ES-I3 (cell line): ENCODE measurements at regions not wholly inside any gene's neighbourhood (a gene's known extent, or its start where the extent isn't known, plus 50 kb on each side); places are given as distances from the start of the nearest gene placed in this dataset.

Experiments used
- H3K36me3 ChIP-seq: 2 replicates; pipeline ENCODE4 v1.6.1; 2013; ENCODE audit warnings: mild to moderate bottlenecking, low read length, control low read depth, moderate library complexity; ENCODE audit not compliant: insufficient read depth
- H3K4me1 ChIP-seq: 2 replicates; pipeline ENCODE4 v1.6.1; 2013; ENCODE audit warnings: mild to moderate bottlenecking, control low read depth, low read length; ENCODE audit not compliant: insufficient read depth
- H3K9ac ChIP-seq: 2 replicates; pipeline ENCODE4 v1.6.1; 2013; ENCODE audit warnings: low read depth, mild to moderate bottlenecking, low read length, moderate library complexity
- H3K9me3 ChIP-seq: 2 replicates; pipeline ENCODE4 v1.6.1; 2013; ENCODE audit warnings: mild to moderate bottlenecking, low read length, moderate library complexity; ENCODE audit not compliant: control insufficient read depth, insufficient read depth

GRCh38 chr5:93275376-93275775 is 305.6 kb downstream of the NR2F1-AS1 start:
- Histone ChIP-seq H3K36me3 (no peaks in the 10 kb centered on the region), H3K9ac (no peak overlapping the region), H3K9me3 (no peaks in the 10 kb centered on the region; the same call in 1 of the 2 replicates), H3K4me1 (peaks cover 4% of the 10 kb centered on the region; the same call in 1 of the 2 replicates)

- no peak overlapping the region for H3K9ac ChIP-seq
- peaks cover 4% of the 10 kb centered on the region; the same call in 1 of the 2 replicates for H3K4me1 ChIP-seq
- no peaks in the 10 kb centered on the region for H3K36me3 ChIP-seq
- H3K9me3 ChIP-seq = no peaks in the 10 kb centered on the region; the same call in 1 of the 2 replicates
These were observed 306.7 kb downstream of the NR2F1-AS1 start for GRCh38 chr5:93274291-93274690.

GRCh38 chr5:93273176-93273575 is 307.8 kb downstream of the NR2F1-AS1 start:
- H3K4me1 ChIP-seq = peaks cover 4% of the 10 kb centered on the region; the same call in 1 of the 2 replicates
- H3K9me3 ChIP-seq = no peaks in the 10 kb centered on the region; the same call in 1 of the 2 replicates
- H3K9ac ChIP-seq = no peak overlapping the region
- H3K36me3 ChIP-seq = no peaks in the 10 kb centered on the region

- Histone ChIP-seq H3K9ac (no peak overlapping the region), H3K4me1 (peaks cover 4% of the 10 kb centered on the region; the same call in 1 of the 2 replicates), H3K9me3 (no peaks in the 10 kb centered on the region; the same call in 1 of the 2 replicates), H3K36me3 (no peaks in the 10 kb centered on the region)
These were observed 308.9 kb downstream of the NR2F1-AS1 start for GRCh38 chr5:93272108-93272507.

- no peaks in the 10 kb centered on the region for H3K36me3 ChIP-seq
- H3K4me1 ChIP-seq = no peaks in the 10 kb centered on the region
- no peaks in the 10 kb centered on the region; the same call in 1 of the 2 replicates for H3K9me3 ChIP-seq
- H3K9ac ChIP-seq = no peak overlapping the region
These were observed 313.3 kb downstream of the NR2F1-AS1 start for GRCh38 chr5:93267736-93268135.

- H3K9ac ChIP-seq = no peak overlapping the region
- H3K4me1 ChIP-seq = no peaks in the 10 kb centered on the region
- H3K9me3 ChIP-seq = no peaks in the 10 kb centered on the region; the same call in 1 of the 2 replicates
- no peaks in the 10 kb centered on the region for H3K36me3 ChIP-seq
These were observed 313.7 kb downstream of the NR2F1-AS1 start for GRCh38 chr5:93267276-93267675.

- H3K36me3 ChIP-seq = no peaks in the 10 kb centered on the region
- peaks cover 3% of the 10 kb centered on the region; the same call in 1 of the 2 replicates for H3K9me3 ChIP-seq
These were observed 323.4 kb downstream of the NR2F1-AS1 start for GRCh38 chr5:93257616-93258015.

GRCh38 chr5:93255796-93256195 is 325.2 kb downstream of the NR2F1-AS1 start:
- H3K9me3 ChIP-seq = peaks cover 3% of the 10 kb centered on the region; the same call in 1 of the 2 replicates
- H3K4me1 ChIP-seq = 0 out of 2 replicates have a peak, but pooled peaks cover 4% of the 10 kb centered on the region
- H3K36me3 ChIP-seq = no peaks in the 10 kb centered on the region
- H3K9ac ChIP-seq = no peak overlapping the region

More at GRCh38 chr5:93257616-93258015, 323.4 kb downstream of the NR2F1-AS1 start:
- Histone ChIP-seq H3K4me1 (0 out of 2 replicates have a peak, but pooled peaks cover 4% of the 10 kb centered on the region), H3K9ac (no peak overlapping the region)

GRCh38 chr5:93252165-93252564 is 328.9 kb downstream of the NR2F1-AS1 start:
- no peaks in the 10 kb centered on the region for H3K9me3 ChIP-seq
- no peaks in the 10 kb centered on the region for H3K4me1 ChIP-seq
- no peaks in the 10 kb centered on the region for H3K36me3 ChIP-seq
- no peak overlapping the region for H3K9ac ChIP-seq

GRCh38 chr5:93251347-93251746 is 329.7 kb downstream of the NR2F1-AS1 start:
- Histone ChIP-seq H3K36me3 (no peaks in the 10 kb centered on the region), H3K4me1 (peaks cover 3% of the 10 kb centered on the region; the same call in 1 of the 2 replicates), H3K9ac (no peak overlapping the region), H3K9me3 (no peaks in the 10 kb centered on the region)

- H3K4me1 ChIP-seq = peaks cover 5% of the 10 kb centered on the region; the same call in 1 of the 2 replicates
- H3K9me3 ChIP-seq = no peaks in the 10 kb centered on the region
- H3K9ac ChIP-seq = no peak overlapping the region
- H3K36me3 ChIP-seq = no peaks in the 10 kb centered on the region
These were observed 330.6 kb downstream of the NR2F1-AS1 start for GRCh38 chr5:93250424-93250823.

GRCh38 chr5:93249651-93250289 is 331.2 kb downstream of the NR2F1-AS1 start:
- Histone ChIP-seq H3K4me1 (peaks cover 5% of the 10 kb centered on the region; the same call in 1 of the 2 replicates), H3K36me3 (no peaks in the 10 kb centered on the region), H3K9me3 (no peaks in the 10 kb centered on the region), H3K9ac (no peak overlapping the region)

GRCh38 chr5:93247105-93247504 is 333.9 kb downstream of the NR2F1-AS1 start:
- H3K36me3 ChIP-seq = no peaks in the 10 kb centered on the region
- H3K9ac ChIP-seq = no peak overlapping the region
- H3K9me3 ChIP-seq = no peaks in the 10 kb centered on the region
- peaks cover 14% of the 10 kb centered on the region for H3K4me1 ChIP-seq

- Histone ChIP-seq H3K4me1 (peaks cover 14% of the 10 kb centered on the region), H3K9ac (no peak overlapping the region), H3K9me3 (no peaks in the 10 kb centered on the region)
These were observed 334.7 kb downstream of the NR2F1-AS1 start for GRCh38 chr5:93246090-93246855.

More at GRCh38 chr5:93246090-93246855, 334.7 kb downstream of the NR2F1-AS1 start:
- H3K36me3 ChIP-seq = no peaks in the 10 kb centered on the region
